Smooth muscle cell (in vitro differentiated cells): ENCODE measurements at regions not wholly inside any gene's neighbourhood (a gene's known extent, or its start where the extent isn't known, plus 50 kb on each side); places are given as distances from the start of the nearest gene placed in this dataset.
A peak's percentile ranks its signal among the peaks of the same experiment; 100 is the strongest.

Experiments used
- DNase-seq: peaks from one replicate; lab custom pipeline; 2025; ENCODE audit not compliant: unreplicated experiment; lab: John Stamatoyannopoulos, UW
- H2AFZ ChIP-seq: fragments of 200-600 bp; sonication (generic); 2 replicates; pipeline ENCODE4 v1.6.0; 2016; ENCODE audit warnings: antibody characterized with exemption, low read depth, mild to moderate bottlenecking
- H3F3A ChIP-seq: fragments of 200-600 bp; sonication (generic); 2 replicates; pipeline ENCODE4 v1.6.0; 2017; ENCODE audit warnings: antibody characterized with exemption, low read depth
- H3K27ac ChIP-seq: fragments of 200-600 bp; sonication (generic); 2 replicates; pipeline ENCODE4 v1.5.1; 2016; ENCODE audit warnings: low read depth, mild to moderate bottlenecking
- H3K27me3 ChIP-seq: fragments of 200-600 bp; sonication (generic); 2 replicates; pipeline ENCODE4 v1.6.1; 2016; ENCODE audit warnings: low read depth, mild to moderate bottlenecking
- H3K36me3 ChIP-seq: fragments of 200-600 bp; sonication (generic); 2 replicates; pipeline ENCODE4 v1.5.1; 2016; ENCODE audit warnings: low read depth
- H3K4me1 ChIP-seq: fragments of 200-600 bp; sonication (generic); 2 replicates; pipeline ENCODE4 v1.5.1; 2016; ENCODE audit warnings: low read depth
- H3K4me2 ChIP-seq: fragments of 200-600 bp; sonication (generic); 2 replicates; pipeline ENCODE4 v1.6.0; 2016; ENCODE audit warnings: mild to moderate bottlenecking
- H3K4me3 ChIP-seq: fragments of 200-600 bp; sonication (generic); 2 replicates; pipeline ENCODE4 v1.5.1; 2016; ENCODE audit warnings: mild to moderate bottlenecking
- H3K79me2 ChIP-seq: fragments of 200-600 bp; sonication (generic); 2 replicates; pipeline ENCODE4 v1.6.0; 2016; ENCODE audit warnings: low read depth, mild to moderate bottlenecking
- H3K9ac ChIP-seq: fragments of 200-600 bp; sonication (generic); 2 replicates; pipeline ENCODE4 v1.6.0; 2016; ENCODE audit warnings: low read depth
- H3K9me3 ChIP-seq: fragments of 200-600 bp; sonication (generic); replicated peaks from 2 replicates; pipeline ENCODE4 v1.5.1; 2016; ENCODE audit warnings: low read depth
- H4K20me1 ChIP-seq: fragments of 200-600 bp; sonication (generic); 2 replicates; pipeline ENCODE4 v1.6.0; 2016; ENCODE audit warnings: low read depth
- CTCF ChIP-seq: fragments of 200-600 bp; sonication (generic); IDR thresholded peaks from 2 replicates; pipeline ENCODE4 v1.5.1; 2017; ENCODE audit warnings: borderline replicate concordance, mild to moderate bottlenecking, antibody characterized with exemption; ENCODE audit not compliant: insufficient read depth, poor library complexity, severe bottlenecking
- WGBS: methylation state at CpG from one replicate; pipeline ENCODE4 v1.1.7; 2016; ENCODE audit warnings: low lambda C conversion rate; 5-methylcytosine and 5-hydroxymethylcytosine counted together

- Histone ChIP-seq H3K9ac (no peak overlapping the region), H2AFZ (no peak overlapping the region), H3F3A (peaks cover 15% of the 10 kb centered on the region), H3K4me3 (no peak overlapping the region), H3K27ac (peak overlapping the region; percentile 44), H3K36me3 (no peaks in the 10 kb centered on the region), H3K27me3 (no peaks in the 10 kb centered on the region), H3K9me3 (no peaks in the 10 kb centered on the region), H3K79me2 (no peaks in the 10 kb centered on the region), H3K4me1 (peaks cover 14% of the 10 kb centered on the region), H3K4me2 (peak overlapping the region; percentile 73), H4K20me1 (no peaks in the 10 kb centered on the region)
- WGBS: 73% methylated on average over 9 of the region's 9 CpGs
- TF ChIP-seq CTCF: no peak
- DNase-seq: no peak
Observed at GRCh38 chr12:98419081-98419794, 96.2 kb upstream of the TMPO start.

- H3K27ac ChIP-seq: peak overlapping the region; percentile 44
- H3K4me1 ChIP-seq: peaks cover 14% of the 10 kb centered on the region
- H3F3A ChIP-seq: peaks cover 15% of the 10 kb centered on the region
- 88% methylated on average over 16 of the region's 16 CpGs for WGBS
- peak overlapping the region; percentile 73 for H3K4me2 ChIP-seq
- TF ChIP-seq CTCF: no peak
- no peaks in the 10 kb centered on the region for H3K36me3 ChIP-seq
- DNase-seq: no peak
- H3K9ac ChIP-seq: no peak overlapping the region
- H4K20me1 ChIP-seq: no peaks in the 10 kb centered on the region
- no peaks in the 10 kb centered on the region for H3K9me3 ChIP-seq
- no peak overlapping the region for H2AFZ ChIP-seq
- no peaks in the 10 kb centered on the region for H3K27me3 ChIP-seq
- H3K79me2 ChIP-seq: no peaks in the 10 kb centered on the region
- H3K4me3 ChIP-seq: no peak overlapping the region
Observed at GRCh38 chr12:98419795-98420404, 95.5 kb upstream of the TMPO start.

GRCh38 chr12:98420461-98420860 lies 94.9 kb upstream of the TMPO start:
- Histone ChIP-seq H3K9ac (no peak overlapping the region), H4K20me1 (no peaks in the 10 kb centered on the region), H2AFZ (no peak overlapping the region), H3K4me3 (no peak overlapping the region), H3K79me2 (no peaks in the 10 kb centered on the region), H3K9me3 (no peaks in the 10 kb centered on the region), H3K36me3 (no peaks in the 10 kb centered on the region), H3K27ac (no peak overlapping the region), H3K27me3 (no peaks in the 10 kb centered on the region), H3K4me1 (peaks cover 14% of the 10 kb centered on the region), H3F3A (peaks cover 15% of the 10 kb centered on the region), H3K4me2 (no peak overlapping the region)
- TF ChIP-seq CTCF: no peak
- 92% methylated on average over 6 of the region's 6 CpGs for WGBS
- no peak for DNase-seq

GRCh38 chr12:98421316-98421715 lies 94.1 kb upstream of the TMPO start:
- DNase-seq: no peak
- TF ChIP-seq CTCF: no peak
- WGBS: 95% methylated on average over 8 of the region's 8 CpGs

More at GRCh38 chr12:98421316-98421715, 94.1 kb upstream of the TMPO start:
- no peak overlapping the region for H3K27ac ChIP-seq
- no peak overlapping the region for H3K4me2 ChIP-seq
- no peak overlapping the region for H2AFZ ChIP-seq
- H3K36me3 ChIP-seq: no peaks in the 10 kb centered on the region
- no peak overlapping the region for H3K4me3 ChIP-seq
- H3K9ac ChIP-seq: no peak overlapping the region
- H3K27me3 ChIP-seq: no peaks in the 10 kb centered on the region
- peaks cover 14% of the 10 kb centered on the region for H3K4me1 ChIP-seq
- H3F3A ChIP-seq: peaks cover 15% of the 10 kb centered on the region
- H4K20me1 ChIP-seq: no peaks in the 10 kb centered on the region
- no peaks in the 10 kb centered on the region for H3K9me3 ChIP-seq
- H3K79me2 ChIP-seq: no peaks in the 10 kb centered on the region
